OCI-LY3 (cell line): ENCODE measurements at regions not wholly inside any gene's neighbourhood (a gene's known extent, or its start where the extent isn't known, plus 50 kb on each side); places are given as distances from the start of the nearest gene placed in this dataset.

Experiments used
- CTCF ChIP-seq: fragments of 200-600, 300-600 bp; sonication (generic); IDR thresholded peaks from 2 replicates; pipeline ENCODE4 v1.5.1; 2014; ENCODE audit warnings: antibody characterized with exemption, low read length, low read depth
- EZH2phosphoT487 ChIP-seq: fragments of 200-600 bp; shearing (Covaris generic); IDR thresholded peaks from 2 replicates; pipeline ENCODE4 v1.6.1; 2018; ENCODE audit warnings: antibody characterized with exemption, mixed run types, low read depth

- TF ChIP-seq CTCF: no peak
- no peak for TF ChIP-seq EZH2phosphoT487
These were observed 94.8 kb downstream of the DNAAF6 start for GRCh38 chrX:107301253-107301652.
